SIG-M5 treated with dmso at 0.1 percent for 504 hours (cell line): ENCODE measurements at regions not wholly inside any gene's neighbourhood (a gene's known extent, or its start where the extent isn't known, plus 50 kb on each side); places are given as distances from the start of the nearest gene placed in this dataset.
A peak's percentile ranks its signal among the peaks of the same experiment; 100 is the strongest.

ENCODE experiments used
- DNase-seq: peaks from one replicate; lab custom pipeline; 2025; ENCODE audit not compliant: unreplicated experiment; lab: John Stamatoyannopoulos, UW

GRCh38 chr1:216890871-216891270 lies 167.6 kb upstream of the ESRRG start:
- DNase-seq = no peak

- DNase-seq = no peak
Measured at GRCh38 chr1:216888731-216889130, 165.5 kb upstream of the ESRRG start.

GRCh38 chr1:216887032-216887431 lies 163.8 kb upstream of the ESRRG start:
- DNase-seq = no peak

GRCh38 chr1:216884614-216885229 lies 161.5 kb upstream of the ESRRG start:
- no peak for DNase-seq

GRCh38 chr1:216883518-216883917 lies 160.3 kb upstream of the ESRRG start:
- no peak for DNase-seq

- no peak for DNase-seq
Measured at GRCh38 chr1:216881695-216882094, 158.5 kb upstream of the ESRRG start.

- no peak for DNase-seq
Measured at GRCh38 chr1:216866714-216867113, 143.5 kb upstream of the ESRRG start.

GRCh38 chr1:216855810-216856209 lies 132.6 kb upstream of the ESRRG start:
- no peak for DNase-seq

GRCh38 chr1:216854836-216855484 lies 131.7 kb upstream of the ESRRG start:
- no peak for DNase-seq

- no peak for DNase-seq
Measured at GRCh38 chr1:216851073-216851472, 127.8 kb upstream of the ESRRG start.

- DNase-seq = no peak
Measured at GRCh38 chr1:216849146-216849545, 125.9 kb upstream of the ESRRG start.

GRCh38 chr1:216847397-216848036 lies 124.3 kb upstream of the ESRRG start:
- DNase-seq = no peak

- no peak for DNase-seq
Measured at GRCh38 chr1:216846339-216846738, 123.1 kb upstream of the ESRRG start.

GRCh38 chr1:216843409-216843808 lies 120.2 kb upstream of the ESRRG start:
- DNase-seq = no peak

- no peak for DNase-seq
Measured at GRCh38 chr1:216841165-216841564, 117.9 kb upstream of the ESRRG start.

GRCh38 chr1:216836316-216836715 lies 113.1 kb upstream of the ESRRG start:
- no peak for DNase-seq

- no peak for DNase-seq
Measured at GRCh38 chr1:216833509-216833908, 110.3 kb upstream of the ESRRG start.

GRCh38 chr1:216832192-216832591 lies 109.0 kb upstream of the ESRRG start:
- DNase-seq = peak; percentile 10

GRCh38 chr1:216830424-216831210 lies 107.4 kb upstream of the ESRRG start:
- DNase-seq = no peak

- DNase-seq = no peak
Measured at GRCh38 chr1:216827251-216827650, 104.0 kb upstream of the ESRRG start.

- no peak for DNase-seq
Measured at GRCh38 chr1:216826646-216827045, 103.4 kb upstream of the ESRRG start.

- DNase-seq = no peak
Measured at GRCh38 chr1:216826214-216826613, 103.0 kb upstream of the ESRRG start.
